GM23338 (cell line): ENCODE measurements at regions not wholly inside any gene's neighbourhood (a gene's known extent, or its start where the extent isn't known, plus 50 kb on each side); places are given as distances from the start of the nearest gene placed in this dataset.

Experiments
- ATAC-seq: fragments of 200-7000 bp; cut with Tn5 transposase; 3 replicates; pipeline ENCODE4 v1.9.1; 2020
- DNase-seq: peaks from one replicate; pipeline ENCODE4 v3.0.0-alpha.2; 2015; ENCODE audit warnings: low spot score
- H2AFZ ChIP-seq: fragments of 200-600 bp; sonication (generic); 2 replicates; pipeline ENCODE4 v1.8.0; 2016; ENCODE audit warnings: antibody characterized with exemption, mild to moderate bottlenecking, moderate library complexity
- H3F3A ChIP-seq: fragments of 200-600 bp; sonication (generic); replicated peaks from 2 replicates; pipeline ENCODE4 v1.8.0; 2017; ENCODE audit warnings: antibody characterized with exemption, mixed run types, low read depth
- H3K27ac ChIP-seq: fragments of 200-600 bp; sonication (generic); 2 replicates; pipeline ENCODE4 v1.6.1; 2016; ENCODE audit warnings: low read depth
- H3K27me3 ChIP-seq: fragments of 200-600 bp; sonication (generic); 2 replicates; pipeline ENCODE4 v1.8.0; 2016; ENCODE audit warnings: mild to moderate bottlenecking, mixed run types, moderate library complexity; ENCODE audit not compliant: insufficient read depth
- H3K36me3 ChIP-seq: fragments of 200-600 bp; sonication (generic); 2 replicates; pipeline ENCODE4 v1.8.0; 2016; ENCODE audit warnings: mild to moderate bottlenecking; ENCODE audit not compliant: insufficient read depth
- H3K4me1 ChIP-seq: fragments of 200-600 bp; sonication (generic); 2 replicates; pipeline ENCODE4 v1.8.0; 2016; ENCODE audit warnings: mild to moderate bottlenecking, moderate library complexity; ENCODE audit not compliant: insufficient read depth
- H3K4me2 ChIP-seq: fragments of 200-600 bp; sonication (generic); 2 replicates; pipeline ENCODE4 v1.7.1; 2017; ENCODE audit warnings: mixed run types
- H3K4me3 ChIP-seq: fragments of 200-600 bp; sonication (generic); 2 replicates; pipeline ENCODE4 v1.6.1; 2016; ENCODE audit warnings: mixed run types
- H3K79me2 ChIP-seq: fragments of 200-600 bp; sonication (generic); replicated peaks from 2 replicates; pipeline ENCODE4 v1.8.0; 2017; ENCODE audit warnings: mild to moderate bottlenecking; ENCODE audit not compliant: insufficient read depth
- H3K9me2 ChIP-seq: fragments of 200-600 bp; sonication (generic); 2 replicates; pipeline ENCODE4 v1.8.0; 2017; ENCODE audit not compliant: insufficient read depth
- H4K20me1 ChIP-seq: fragments of 200-600 bp; sonication (generic); replicated peaks from 2 replicates; pipeline ENCODE4 v1.8.0; 2017; ENCODE audit warnings: mild to moderate bottlenecking; ENCODE audit not compliant: insufficient read depth
- H3K27ac Mint-ChIP-seq: 2 replicates; pipeline ENCODE4 v1.8.0; 2020; ENCODE audit warnings: inconsistent platforms, mild to moderate bottlenecking, moderate library complexity, mixed read lengths
- H3K27me3 Mint-ChIP-seq: 3 replicates; pipeline ENCODE4 v1.8.0; 2022; ENCODE audit warnings: low read depth, mild to moderate bottlenecking, moderate library complexity, mixed read lengths, inconsistent platforms; ENCODE audit not compliant: insufficient read depth, poor library complexity
- H3K36me3 Mint-ChIP-seq: 3 replicates; pipeline ENCODE4 v1.8.0; 2021; ENCODE audit warnings: low read depth, mild to moderate bottlenecking, inconsistent platforms, moderate library complexity, mixed read lengths
- H3K4me1 Mint-ChIP-seq: 3 replicates; pipeline ENCODE4 v1.8.0; 2020; ENCODE audit warnings: mild to moderate bottlenecking, inconsistent platforms, mixed read lengths
- H3K4me3 Mint-ChIP-seq: 3 replicates; pipeline ENCODE4 v1.8.0; 2021; ENCODE audit warnings: moderate library complexity, mild to moderate bottlenecking, inconsistent platforms, mixed read lengths
- H3K9me3 Mint-ChIP-seq: 3 replicates; pipeline ENCODE4 v1.8.0; 2020; ENCODE audit warnings: moderate library complexity, mild to moderate bottlenecking, inconsistent platforms, mixed read lengths
- CREB1 ChIP-seq: fragments of 250-450 bp; sonication (Bioruptor Pico); IDR thresholded peaks from 2 replicates; pipeline ENCODE4 v1.5.0; 2020; ENCODE audit warnings: low read depth, mild to moderate bottlenecking, moderate library complexity
- CTCF ChIP-seq, 2 experiments: fragments of 200-600 bp in 1 of 2; sonication (generic) in 1 of 2; conservative IDR thresholded peaks; 2 replicates each; pipeline versions ENCODE4 v1.5.1 to v1.6.1; 2016 to 2017; ENCODE audit warnings: antibody characterized with exemption in 2 of 2, low read depth in 2 of 2, mild to moderate bottlenecking in 2 of 2, moderate library complexity in 1 of 2
- ETS1 ChIP-seq: IDR thresholded peaks from 2 replicates; pipeline ENCODE4 v1.6.1; 2016; ENCODE audit warnings: antibody characterized with exemption
- EZH2 ChIP-seq: fragments of 200-600 bp; sonication (generic); IDR thresholded peaks from one replicate; pipeline ENCODE4 v1.8.0; 2017; ENCODE audit warnings: antibody characterized with exemption, mild to moderate bottlenecking, low read depth; ENCODE audit not compliant: unreplicated experiment
- EZH2phosphoT487 ChIP-seq: fragments of 200-600 bp; sonication (generic); IDR thresholded peaks from one replicate; pipeline ENCODE4 v1.8.1; 2018; ENCODE audit warnings: antibody characterized with exemption; ENCODE audit not compliant: unreplicated experiment
- NANOG ChIP-seq: IDR thresholded peaks from 2 replicates; pipeline ENCODE4 v1.6.1; 2016; ENCODE audit warnings: antibody characterized with exemption, borderline replicate concordance
- POLR2AphosphoS5 ChIP-seq: IDR thresholded peaks from 2 replicates; pipeline ENCODE4 v1.6.1; 2016; ENCODE audit warnings: antibody characterized with exemption, low read depth
- REST ChIP-seq: IDR thresholded peaks from one replicate; pipeline ENCODE4 v1.6.1; 2018; ENCODE audit warnings: antibody characterized with exemption; ENCODE audit not compliant: unreplicated experiment
- STAT1 ChIP-seq: IDR thresholded peaks from one replicate; pipeline ENCODE4 v1.6.1; 2016; ENCODE audit warnings: antibody characterized with exemption; ENCODE audit not compliant: unreplicated experiment
- ZNF114 ChIP-seq: fragments of 250-450 bp; sonication (Bioruptor Pico); IDR thresholded peaks from 2 replicates; pipeline ENCODE4 v1.5.0; 2020; ENCODE audit warnings: mild to moderate bottlenecking, moderate library complexity
- ZNF331 ChIP-seq: fragments of 250-450 bp; sonication (Bioruptor Pico); IDR thresholded peaks from 2 replicates; pipeline ENCODE4 v1.5.0; 2020; ENCODE audit warnings: low read depth, mild to moderate bottlenecking, moderate library complexity

- peaks cover 20% of the 10 kb centered on the region for H3K9me3 Mint-ChIP-seq
- no peaks in the 10 kb centered on the region for H3K27me3 Mint-ChIP-seq
- H3K4me1 ChIP-seq: peaks cover 2% of the 10 kb centered on the region; the same call in 1 of the 2 replicates
- H3K36me3 Mint-ChIP-seq: peaks cover 18% of the 10 kb centered on the region
- no peak overlapping the region for H3K27ac ChIP-seq
- H3K4me2 ChIP-seq: no peak overlapping the region
- no peak overlapping the region for H2AFZ ChIP-seq
- H3K4me3 Mint-ChIP-seq: no peak overlapping the region
- no peaks in the 10 kb centered on the region; the same call in 1 of the 3 replicates for H3K4me1 Mint-ChIP-seq
- no peak for DNase-seq
- no peaks in the 10 kb centered on the region for H3K27me3 ChIP-seq
- 0 out of 2 replicates have a peak, but pooled peaks cover 7% of the 10 kb centered on the region for H3K36me3 ChIP-seq
- H3K9me2 ChIP-seq: 0 out of 2 replicates have a peak, but pooled peaks cover 6% of the 10 kb centered on the region
- no peaks in the 10 kb centered on the region for H4K20me1 ChIP-seq
- no peak for ATAC-seq
- no peaks in the 10 kb centered on the region for H3F3A ChIP-seq
- H3K27ac Mint-ChIP-seq: no peak overlapping the region; the same call in 1 of the 2 replicates
- H3K4me3 ChIP-seq: no peak overlapping the region
- TF ChIP-seq NANOG: no peak
- no peak for TF ChIP-seq EZH2
- no peak for TF ChIP-seq POLR2AphosphoS5
- no peak for TF ChIP-seq CTCF (conservative IDR thresholded peaks at IDR 0.05; ENCODE audit: low read depth in 2 of 2)
- TF ChIP-seq REST: no peak
- H3K79me2 ChIP-seq: no peaks in the 10 kb centered on the region
These were observed 266.0 kb downstream of the C7orf25 start for GRCh38 chr7:42645906-42646305.

GRCh38 chr7:42642699-42643098 is 269.2 kb downstream of the C7orf25 start:
- Histone ChIP-seq H4K20me1 (no peaks in the 10 kb centered on the region), H3K4me2 (no peak overlapping the region), H2AFZ (no peak overlapping the region), H3K9me2 (0 out of 2 replicates have a peak, but pooled peaks cover 6% of the 10 kb centered on the region), H3K27me3 (no peaks in the 10 kb centered on the region), H3K79me2 (no peaks in the 10 kb centered on the region), H3K27ac (no peak overlapping the region), H3K4me1 (peaks cover 2% of the 10 kb centered on the region; the same call in 1 of the 2 replicates), H3F3A (no peaks in the 10 kb centered on the region), H3K4me3 (no peak overlapping the region), H3K36me3 (0 out of 2 replicates have a peak, but pooled peaks cover 7% of the 10 kb centered on the region)
- no peak for DNase-seq
- H3K9me3 Mint-ChIP-seq: peaks cover 20% of the 10 kb centered on the region
- H3K4me1 Mint-ChIP-seq: no peaks in the 10 kb centered on the region; the same call in 1 of the 3 replicates
- H3K4me3 Mint-ChIP-seq: no peak overlapping the region
- H3K36me3 Mint-ChIP-seq: peaks cover 18% of the 10 kb centered on the region
- no peak overlapping the region for H3K27ac Mint-ChIP-seq
- no peaks in the 10 kb centered on the region for H3K27me3 Mint-ChIP-seq
- no peak for ATAC-seq
- TF ChIP-seq POLR2AphosphoS5: no peak
- TF ChIP-seq ZNF331 (CRISPR knock-in tag): no peak
- TF ChIP-seq CTCF (conservative IDR thresholded peaks at IDR 0.05; ENCODE audit: low read depth in 2 of 2): no peak
- TF ChIP-seq REST: no peak
- TF ChIP-seq ETS1: no peak
- TF ChIP-seq STAT1: no peak
- TF ChIP-seq EZH2phosphoT487: no peak
- TF ChIP-seq ZNF114 (CRISPR knock-in tag): no peak
- TF ChIP-seq CREB1 (CRISPR knock-in tag): no peak
- TF ChIP-seq NANOG: no peak
